K562 (cell line): ENCODE measurements at regions not wholly inside any gene's neighbourhood (a gene's known extent, or its start where the extent isn't known, plus 50 kb on each side); places are given as distances from the start of the nearest gene placed in this dataset.

Experiments used
- ARID2 ChIP-seq: fragments of 450-650 bp; IDR thresholded peaks from 2 replicates; pipeline ENCODE4 v1.6.1; 2017; ENCODE audit warnings: antibody characterized with exemption, mild to moderate bottlenecking
- CBX2 ChIP-seq: fragments of 200-600 bp; sonication (generic); IDR thresholded peaks from one replicate; pipeline ENCODE4 v1.6.1; 2012; ENCODE audit warnings: mild to moderate bottlenecking, low read length, inconsistent platforms; ENCODE audit not compliant: insufficient read depth, poor library complexity, severe bottlenecking
- EWSR1 ChIP-seq: fragments of 450-650 bp; IDR thresholded peaks from 2 replicates; pipeline ENCODE4 v1.6.1; 2018; ENCODE audit warnings: borderline replicate concordance, mild to moderate bottlenecking, low read depth, moderate library complexity; ENCODE audit not compliant: partially characterized antibody
- FOXJ2 ChIP-seq: fragments of 200-800 bp; sonication (Bioruptor generic); IDR thresholded peaks from 2 replicates; pipeline ENCODE4 v1.6.1; 2016; ENCODE audit warnings: missing genetic modification characterization, missing compliant biosample characterization
- HDAC3 ChIP-seq: fragments of 450-650 bp; IDR thresholded peaks from 2 replicates; pipeline ENCODE4 v1.6.1; 2018; ENCODE audit warnings: borderline replicate concordance, mild to moderate bottlenecking, moderate library complexity; ENCODE audit not compliant: partially characterized antibody
- KDM5B ChIP-seq: fragments of 200-600 bp; sonication (generic); IDR thresholded peaks from 2 replicates; pipeline ENCODE4 v1.6.1; 2012; ENCODE audit warnings: low read depth, mild to moderate bottlenecking, moderate library complexity, low read length, control low read depth, inconsistent platforms; ENCODE audit not compliant: insufficient replicate concordance
- MAFF ChIP-seq: IDR thresholded peaks from 2 replicates; pipeline ENCODE4 v1.6.1; 2012; ENCODE audit warnings: low read length, improper control_type of control experiment
- NELFE ChIP-seq: IDR thresholded peaks from 2 replicates; pipeline ENCODE4 v1.6.1; 2011; ENCODE audit warnings: mild to moderate bottlenecking; ENCODE audit not compliant: insufficient read depth, insufficient read length
- OTX1 ChIP-seq: fragments of 450-650 bp; formaldehyde crosslinking; IDR thresholded peaks from 2 replicates; pipeline ENCODE4 v1.4.0; 2022; ENCODE audit warnings: mild to moderate bottlenecking
- POLR2AphosphoS5 ChIP-seq: IDR thresholded peaks from 2 replicates; pipeline ENCODE4 v1.6.1; 2011; ENCODE audit warnings: mild to moderate bottlenecking, low read depth, low read length, moderate library complexity; ENCODE audit not compliant: control insufficient read depth, insufficient read depth
- PYGO2 ChIP-seq: fragments of 450-650 bp; IDR thresholded peaks from 2 replicates; pipeline ENCODE4 v1.6.1; 2016; ENCODE audit warnings: mild to moderate bottlenecking, missing genetic modification characterization, moderate library complexity, missing compliant biosample characterization
- TF ChIP-seq, protein P1 (sequence below): fragments of 250-450 bp; sonication (Bioruptor Pico); IDR thresholded peaks from 2 replicates; pipeline ENCODE4 v1.4.0; 2020; ENCODE audit warnings: borderline replicate concordance
- TF ChIP-seq, protein P2 (sequence below): fragments of 450-650 bp; IDR thresholded peaks from 2 replicates; pipeline ENCODE4 v1.6.1; 2016; ENCODE audit warnings: mild to moderate bottlenecking, moderate library complexity

- TF ChIP-seq FOXJ2 (tag) (no peak), PYGO2 (tag) (no peak), KDM5B (no peak), EWSR1 (no peak), POLR2AphosphoS5 (no peak), HDAC3 (no peak), MAFF (no peak), CBX2 (no peak), ARID2 (peak; percentile 59; the same call in 1 of the 2 replicates), OTX1 (no peak), NELFE (no peak)
- TF ChIP-seq, protein P1, sequence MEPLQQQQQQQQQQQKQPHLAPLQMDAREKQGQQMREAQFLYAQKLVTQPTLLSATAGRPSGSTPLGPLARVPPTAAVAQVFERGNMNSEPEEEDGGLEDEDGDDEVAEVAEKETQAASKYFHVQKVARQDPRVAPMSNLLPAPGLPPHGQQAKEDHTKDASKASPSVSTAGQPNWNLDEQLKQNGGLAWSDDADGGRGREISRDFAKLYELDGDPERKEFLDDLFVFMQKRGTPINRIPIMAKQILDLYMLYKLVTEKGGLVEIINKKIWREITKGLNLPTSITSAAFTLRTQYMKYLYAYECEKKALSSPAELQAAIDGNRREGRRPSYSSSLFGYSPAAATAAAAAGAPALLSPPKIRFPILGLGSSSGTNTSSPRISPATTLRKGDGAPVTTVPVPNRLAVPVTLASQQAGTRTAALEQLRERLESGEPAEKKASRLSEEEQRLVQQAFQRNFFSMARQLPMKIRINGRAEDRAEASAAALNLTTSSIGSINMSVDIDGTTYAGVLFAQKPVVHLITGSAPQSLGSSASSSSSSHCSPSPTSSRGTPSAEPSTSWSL (CRISPR knock-in tag), result no peak
- TF ChIP-seq, protein P2, sequence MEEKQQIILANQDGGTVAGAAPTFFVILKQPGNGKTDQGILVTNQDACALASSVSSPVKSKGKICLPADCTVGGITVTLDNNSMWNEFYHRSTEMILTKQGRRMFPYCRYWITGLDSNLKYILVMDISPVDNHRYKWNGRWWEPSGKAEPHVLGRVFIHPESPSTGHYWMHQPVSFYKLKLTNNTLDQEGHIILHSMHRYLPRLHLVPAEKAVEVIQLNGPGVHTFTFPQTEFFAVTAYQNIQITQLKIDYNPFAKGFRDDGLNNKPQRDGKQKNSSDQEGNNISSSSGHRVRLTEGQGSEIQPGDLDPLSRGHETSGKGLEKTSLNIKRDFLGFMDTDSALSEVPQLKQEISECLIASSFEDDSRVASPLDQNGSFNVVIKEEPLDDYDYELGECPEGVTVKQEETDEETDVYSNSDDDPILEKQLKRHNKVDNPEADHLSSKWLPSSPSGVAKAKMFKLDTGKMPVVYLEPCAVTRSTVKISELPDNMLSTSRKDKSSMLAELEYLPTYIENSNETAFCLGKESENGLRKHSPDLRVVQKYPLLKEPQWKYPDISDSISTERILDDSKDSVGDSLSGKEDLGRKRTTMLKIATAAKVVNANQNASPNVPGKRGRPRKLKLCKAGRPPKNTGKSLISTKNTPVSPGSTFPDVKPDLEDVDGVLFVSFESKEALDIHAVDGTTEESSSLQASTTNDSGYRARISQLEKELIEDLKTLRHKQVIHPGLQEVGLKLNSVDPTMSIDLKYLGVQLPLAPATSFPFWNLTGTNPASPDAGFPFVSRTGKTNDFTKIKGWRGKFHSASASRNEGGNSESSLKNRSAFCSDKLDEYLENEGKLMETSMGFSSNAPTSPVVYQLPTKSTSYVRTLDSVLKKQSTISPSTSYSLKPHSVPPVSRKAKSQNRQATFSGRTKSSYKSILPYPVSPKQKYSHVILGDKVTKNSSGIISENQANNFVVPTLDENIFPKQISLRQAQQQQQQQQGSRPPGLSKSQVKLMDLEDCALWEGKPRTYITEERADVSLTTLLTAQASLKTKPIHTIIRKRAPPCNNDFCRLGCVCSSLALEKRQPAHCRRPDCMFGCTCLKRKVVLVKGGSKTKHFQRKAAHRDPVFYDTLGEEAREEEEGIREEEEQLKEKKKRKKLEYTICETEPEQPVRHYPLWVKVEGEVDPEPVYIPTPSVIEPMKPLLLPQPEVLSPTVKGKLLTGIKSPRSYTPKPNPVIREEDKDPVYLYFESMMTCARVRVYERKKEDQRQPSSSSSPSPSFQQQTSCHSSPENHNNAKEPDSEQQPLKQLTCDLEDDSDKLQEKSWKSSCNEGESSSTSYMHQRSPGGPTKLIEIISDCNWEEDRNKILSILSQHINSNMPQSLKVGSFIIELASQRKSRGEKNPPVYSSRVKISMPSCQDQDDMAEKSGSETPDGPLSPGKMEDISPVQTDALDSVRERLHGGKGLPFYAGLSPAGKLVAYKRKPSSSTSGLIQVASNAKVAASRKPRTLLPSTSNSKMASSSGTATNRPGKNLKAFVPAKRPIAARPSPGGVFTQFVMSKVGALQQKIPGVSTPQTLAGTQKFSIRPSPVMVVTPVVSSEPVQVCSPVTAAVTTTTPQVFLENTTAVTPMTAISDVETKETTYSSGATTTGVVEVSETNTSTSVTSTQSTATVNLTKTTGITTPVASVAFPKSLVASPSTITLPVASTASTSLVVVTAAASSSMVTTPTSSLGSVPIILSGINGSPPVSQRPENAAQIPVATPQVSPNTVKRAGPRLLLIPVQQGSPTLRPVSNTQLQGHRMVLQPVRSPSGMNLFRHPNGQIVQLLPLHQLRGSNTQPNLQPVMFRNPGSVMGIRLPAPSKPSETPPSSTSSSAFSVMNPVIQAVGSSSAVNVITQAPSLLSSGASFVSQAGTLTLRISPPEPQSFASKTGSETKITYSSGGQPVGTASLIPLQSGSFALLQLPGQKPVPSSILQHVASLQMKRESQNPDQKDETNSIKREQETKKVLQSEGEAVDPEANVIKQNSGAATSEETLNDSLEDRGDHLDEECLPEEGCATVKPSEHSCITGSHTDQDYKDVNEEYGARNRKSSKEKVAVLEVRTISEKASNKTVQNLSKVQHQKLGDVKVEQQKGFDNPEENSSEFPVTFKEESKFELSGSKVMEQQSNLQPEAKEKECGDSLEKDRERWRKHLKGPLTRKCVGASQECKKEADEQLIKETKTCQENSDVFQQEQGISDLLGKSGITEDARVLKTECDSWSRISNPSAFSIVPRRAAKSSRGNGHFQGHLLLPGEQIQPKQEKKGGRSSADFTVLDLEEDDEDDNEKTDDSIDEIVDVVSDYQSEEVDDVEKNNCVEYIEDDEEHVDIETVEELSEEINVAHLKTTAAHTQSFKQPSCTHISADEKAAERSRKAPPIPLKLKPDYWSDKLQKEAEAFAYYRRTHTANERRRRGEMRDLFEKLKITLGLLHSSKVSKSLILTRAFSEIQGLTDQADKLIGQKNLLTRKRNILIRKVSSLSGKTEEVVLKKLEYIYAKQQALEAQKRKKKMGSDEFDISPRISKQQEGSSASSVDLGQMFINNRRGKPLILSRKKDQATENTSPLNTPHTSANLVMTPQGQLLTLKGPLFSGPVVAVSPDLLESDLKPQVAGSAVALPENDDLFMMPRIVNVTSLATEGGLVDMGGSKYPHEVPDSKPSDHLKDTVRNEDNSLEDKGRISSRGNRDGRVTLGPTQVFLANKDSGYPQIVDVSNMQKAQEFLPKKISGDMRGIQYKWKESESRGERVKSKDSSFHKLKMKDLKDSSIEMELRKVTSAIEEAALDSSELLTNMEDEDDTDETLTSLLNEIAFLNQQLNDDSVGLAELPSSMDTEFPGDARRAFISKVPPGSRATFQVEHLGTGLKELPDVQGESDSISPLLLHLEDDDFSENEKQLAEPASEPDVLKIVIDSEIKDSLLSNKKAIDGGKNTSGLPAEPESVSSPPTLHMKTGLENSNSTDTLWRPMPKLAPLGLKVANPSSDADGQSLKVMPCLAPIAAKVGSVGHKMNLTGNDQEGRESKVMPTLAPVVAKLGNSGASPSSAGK, result peak; percentile 70
Observed at GRCh38 chr16:85316321-85316919, 204.1 kb upstream of the CIBAR2 start (continued).
